Tibial nerve (tissue), 4 donors: ENCODE measurements at regions not wholly inside any gene's neighbourhood (a gene's known extent, or its start where the extent isn't known, plus 50 kb on each side); places are given as distances from the start of the nearest gene placed in this dataset.

Source experiments
- DNase-seq, 2 donors: peaks; one replicate each; pipeline ENCODE4 v3.0.0-alpha.2; 2019; ENCODE audit warnings: low spot score in 2 of 2
- H3K27ac ChIP-seq, 4 donors: fragments of 200-600 bp; sonication (generic) in 3 of 4; one replicate each; pipeline ENCODE4 v1.5.1; 2017 to 2019; ENCODE audit warnings: mild to moderate bottlenecking in 1 of 4
- H3K27me3 ChIP-seq, 2 donors: fragments of 200-600 bp; sonication (generic) in 1 of 2; one replicate each; pipeline versions ENCODE4 v1.5.1 to v1.6.0; 2017 to 2019
- H3K36me3 ChIP-seq, 3 donors: fragments of 200-600 bp; sonication (generic); one replicate each; pipeline ENCODE4 v1.5.1; 2018 to 2019
- H3K4me1 ChIP-seq, 4 donors: fragments of 200-600 bp; sonication (generic) in 3 of 4; one replicate each; pipeline ENCODE4 v1.5.1; 2017 to 2019
- H3K4me3 ChIP-seq, 4 donors: fragments of 200-600 bp; sonication (generic) in 3 of 4; one replicate each; pipeline ENCODE4 v1.5.1; 2017 to 2019; ENCODE audit warnings: mild to moderate bottlenecking in 1 of 4, moderate library complexity in 1 of 4
- H3K9me3 ChIP-seq, 4 donors: fragments of 200-600 bp; sonication (generic) in 3 of 4; one replicate each; pipeline ENCODE4 v1.5.1; 2017 to 2019
- EP300 ChIP-seq, 2 donors: sonication (generic); formaldehyde crosslinking; IDR thresholded peaks; one replicate each; pipeline ENCODE4 v1.6.1; 2017; ENCODE audit warnings: antibody characterized with exemption in 2 of 2, mild to moderate bottlenecking in 1 of 2
- POLR2A ChIP-seq, 2 donors: fragments of 450-650 bp; IDR thresholded peaks; one replicate each; pipeline ENCODE4 v1.6.1; 2017; ENCODE audit warnings: antibody characterized with exemption in 2 of 2, mild to moderate bottlenecking in 2 of 2, moderate library complexity in 2 of 2
- WGBS, 2 donors: methylation state at CpG; one replicate each; pipeline ENCODE4 v1.1.5; 2018; 5-methylcytosine and 5-hydroxymethylcytosine counted together
- TF ChIP-seq, protein P1 (sequence below), 5 experiments: fragments of 200-600 bp in 3 of 5; fragments of 450-650 bp in 2 of 5; sonication (generic) in 3 of 5; IDR thresholded peaks; one replicate each; pipeline ENCODE4 v1.5.1; 2016 to 2019; ENCODE audit warnings: antibody characterized with exemption in 5 of 5, mild to moderate bottlenecking in 3 of 5, moderate library complexity in 2 of 5

DNA sequence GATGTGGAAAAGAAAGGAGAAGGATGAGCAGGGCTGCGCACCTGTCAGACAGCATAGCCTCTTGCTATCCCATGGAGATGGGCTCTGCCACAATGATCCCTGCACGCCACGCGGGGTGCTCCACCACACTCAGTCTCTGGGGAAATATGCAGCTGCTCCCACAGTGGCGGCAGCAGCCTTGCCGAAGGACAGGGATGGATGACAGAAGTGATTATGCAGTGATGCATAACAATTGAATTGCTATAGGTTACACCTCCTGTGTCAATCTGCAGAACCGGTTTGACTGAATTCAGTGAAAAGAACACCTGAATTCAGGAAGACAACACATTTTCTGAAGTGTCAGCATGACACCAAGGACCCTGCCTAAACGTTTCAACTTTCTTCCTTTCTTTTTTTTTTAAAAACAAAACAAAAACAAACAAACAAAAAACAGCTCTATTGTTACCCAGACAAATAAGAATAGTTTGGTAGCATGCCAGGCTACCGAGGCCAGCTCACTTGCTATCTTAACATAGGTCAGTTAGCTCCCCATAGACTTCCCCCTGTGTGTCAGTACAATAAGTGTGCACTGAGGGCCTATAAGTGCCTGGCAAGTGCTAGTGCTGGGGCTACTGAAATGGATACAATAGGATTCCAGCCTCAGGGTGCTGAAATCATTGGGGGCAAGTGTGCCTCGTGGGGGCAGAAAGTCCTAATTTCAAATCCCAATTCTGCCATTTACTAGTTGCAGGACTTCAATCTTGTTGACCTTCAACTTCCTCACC lies 127.6 kb upstream of the LMO4 start:
- H3K4me3 ChIP-seq = no peak overlapping the region
- H3K4me1 ChIP-seq = no peaks in the 10 kb centered on the region
- no peak overlapping the region for H3K27ac ChIP-seq
- TF ChIP-seq POLR2A (IDR thresholded peaks at IDR 0.05) (no peak), EP300 (IDR thresholded peaks at IDR 0.05) (no peak)
- TF ChIP-seq, protein P1, sequence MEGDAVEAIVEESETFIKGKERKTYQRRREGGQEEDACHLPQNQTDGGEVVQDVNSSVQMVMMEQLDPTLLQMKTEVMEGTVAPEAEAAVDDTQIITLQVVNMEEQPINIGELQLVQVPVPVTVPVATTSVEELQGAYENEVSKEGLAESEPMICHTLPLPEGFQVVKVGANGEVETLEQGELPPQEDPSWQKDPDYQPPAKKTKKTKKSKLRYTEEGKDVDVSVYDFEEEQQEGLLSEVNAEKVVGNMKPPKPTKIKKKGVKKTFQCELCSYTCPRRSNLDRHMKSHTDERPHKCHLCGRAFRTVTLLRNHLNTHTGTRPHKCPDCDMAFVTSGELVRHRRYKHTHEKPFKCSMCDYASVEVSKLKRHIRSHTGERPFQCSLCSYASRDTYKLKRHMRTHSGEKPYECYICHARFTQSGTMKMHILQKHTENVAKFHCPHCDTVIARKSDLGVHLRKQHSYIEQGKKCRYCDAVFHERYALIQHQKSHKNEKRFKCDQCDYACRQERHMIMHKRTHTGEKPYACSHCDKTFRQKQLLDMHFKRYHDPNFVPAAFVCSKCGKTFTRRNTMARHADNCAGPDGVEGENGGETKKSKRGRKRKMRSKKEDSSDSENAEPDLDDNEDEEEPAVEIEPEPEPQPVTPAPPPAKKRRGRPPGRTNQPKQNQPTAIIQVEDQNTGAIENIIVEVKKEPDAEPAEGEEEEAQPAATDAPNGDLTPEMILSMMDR (IDR thresholded peaks at IDR 0.05) = no peak
- 70 to 75% methylated on average over 10 of the region's 10 CpGs for WGBS, 2 donors
- no peaks in the 10 kb centered on the region for H3K27me3 ChIP-seq
- DNase-seq = no peak
- no peaks in the 10 kb centered on the region for H3K9me3 ChIP-seq
- no peaks in the 10 kb centered on the region for H3K36me3 ChIP-seq

DNA sequence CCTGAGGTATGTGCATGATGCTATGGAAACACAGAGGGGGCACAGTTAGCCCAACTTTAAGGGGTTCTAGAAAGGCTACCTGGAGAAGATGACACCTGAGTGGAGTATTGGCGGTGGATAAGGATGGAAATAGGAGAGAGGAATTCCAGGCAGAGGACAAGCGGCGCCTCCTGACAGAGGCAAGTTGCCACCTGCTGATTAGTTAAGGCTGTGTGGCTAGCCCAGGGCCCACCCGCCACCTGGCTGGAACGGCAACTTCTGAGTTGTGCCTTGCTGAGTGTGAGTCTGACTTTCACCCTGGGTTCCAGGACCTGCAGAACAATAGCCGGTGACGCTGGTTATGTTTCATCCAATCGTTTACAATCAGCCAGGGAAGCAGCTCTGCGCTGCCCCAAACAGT lies 126.9 kb upstream of the LMO4 start:
- Histone ChIP-seq H3K9me3 (no peaks in the 10 kb centered on the region), H3K4me1 (no peaks in the 10 kb centered on the region), H3K36me3 (no peaks in the 10 kb centered on the region), H3K4me3 (no peak overlapping the region), H3K27me3 (no peaks in the 10 kb centered on the region), H3K27ac (no peak overlapping the region)
- no peak for DNase-seq
- no peak for TF ChIP-seq POLR2A (IDR thresholded peaks at IDR 0.05)
- no peak for TF ChIP-seq EP300 (IDR thresholded peaks at IDR 0.05)
- TF ChIP-seq, protein P1 (IDR thresholded peaks at IDR 0.05) = no peak
- WGBS, 2 donors = 80 to 87% methylated on average over 9 of the region's 9 CpGs

DNA sequence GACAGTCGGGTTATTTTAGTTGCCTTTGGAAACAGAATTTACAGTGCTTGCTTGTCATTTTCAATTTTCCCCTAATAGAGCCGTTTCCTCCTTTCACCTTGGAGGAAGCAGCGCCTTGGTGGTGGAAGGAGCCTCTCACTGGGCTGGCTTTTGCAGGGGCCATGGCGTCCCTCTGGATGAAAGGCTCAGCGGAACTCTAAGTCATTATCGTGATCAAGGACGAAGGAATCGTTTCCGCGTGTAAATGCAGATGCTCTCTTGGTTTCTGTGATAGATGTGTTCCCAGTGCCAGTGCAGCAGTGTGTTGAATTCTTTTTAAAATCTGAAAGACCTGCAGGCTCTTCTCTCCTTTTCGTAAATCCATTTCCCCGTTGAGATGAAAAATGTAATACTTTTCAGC lies 126.2 kb upstream of the LMO4 start:
- Histone ChIP-seq H3K9me3 (no peaks in the 10 kb centered on the region), H3K36me3 (no peaks in the 10 kb centered on the region), H3K4me1 (no peaks in the 10 kb centered on the region), H3K27ac (no peak overlapping the region), H3K4me3 (peak overlapping the region in 1 of 4 donors; percentile 34), H3K27me3 (no peaks in the 10 kb centered on the region)
- WGBS, 2 donors = 58 to 73% methylated on average over 12 of the region's 12 CpGs
- TF ChIP-seq POLR2A (IDR thresholded peaks at IDR 0.05) = no peak
- TF ChIP-seq EP300 (IDR thresholded peaks at IDR 0.05) = no peak
- TF ChIP-seq, protein P1 (IDR thresholded peaks at IDR 0.05) = no peak
- no peak for DNase-seq

DNA sequence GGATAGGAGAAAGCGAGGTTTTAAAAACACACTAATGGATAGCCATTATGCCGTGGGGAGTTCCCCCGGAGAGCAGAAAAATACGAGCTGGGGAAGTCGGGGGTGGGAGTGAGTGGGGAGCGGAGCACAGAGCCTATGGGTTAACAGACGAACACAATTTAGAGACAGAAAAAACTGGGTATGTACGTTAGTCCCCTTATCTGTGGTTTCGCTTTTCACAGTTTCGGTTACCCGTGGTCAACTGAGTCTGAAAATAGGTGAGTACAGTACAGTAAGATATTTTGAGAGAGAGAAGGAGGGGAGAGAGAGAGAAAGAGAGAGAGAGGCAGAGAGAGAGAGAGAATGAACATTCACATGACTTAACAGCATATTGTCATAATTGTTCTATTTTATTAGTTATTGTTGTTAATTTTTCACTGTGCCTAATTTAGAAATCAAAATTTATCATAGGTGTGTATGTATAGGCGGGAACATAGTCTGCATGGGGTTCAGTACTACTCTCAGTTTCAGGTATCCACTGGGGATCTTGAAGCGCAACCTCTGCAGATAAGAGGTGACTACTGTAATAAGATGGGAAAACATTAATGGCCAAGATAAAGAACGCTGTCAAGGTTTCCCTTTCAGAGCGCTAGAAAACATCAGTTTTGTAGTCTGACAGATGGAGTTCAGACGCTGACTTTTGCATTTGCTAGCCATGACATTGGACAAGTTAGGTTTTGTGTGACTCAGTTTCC lies 125.6 kb upstream of the LMO4 start:
- H3K4me3 ChIP-seq = peak overlapping the region in 1 of 4 donors; percentile 34
- H3K27me3 ChIP-seq = no peaks in the 10 kb centered on the region
- DNase-seq = no peak
- no peaks in the 10 kb centered on the region for H3K36me3 ChIP-seq
- WGBS, 2 donors = 66 to 72% methylated on average over 16 of the region's 16 CpGs
- H3K9me3 ChIP-seq = no peaks in the 10 kb centered on the region
- H3K4me1 ChIP-seq = no peaks in the 10 kb centered on the region
- TF ChIP-seq EP300 (IDR thresholded peaks at IDR 0.05) = no peak
- no peak for TF ChIP-seq POLR2A (IDR thresholded peaks at IDR 0.05)
- TF ChIP-seq, protein P1 (IDR thresholded peaks at IDR 0.05) = no peak
- no peak overlapping the region for H3K27ac ChIP-seq

DNA sequence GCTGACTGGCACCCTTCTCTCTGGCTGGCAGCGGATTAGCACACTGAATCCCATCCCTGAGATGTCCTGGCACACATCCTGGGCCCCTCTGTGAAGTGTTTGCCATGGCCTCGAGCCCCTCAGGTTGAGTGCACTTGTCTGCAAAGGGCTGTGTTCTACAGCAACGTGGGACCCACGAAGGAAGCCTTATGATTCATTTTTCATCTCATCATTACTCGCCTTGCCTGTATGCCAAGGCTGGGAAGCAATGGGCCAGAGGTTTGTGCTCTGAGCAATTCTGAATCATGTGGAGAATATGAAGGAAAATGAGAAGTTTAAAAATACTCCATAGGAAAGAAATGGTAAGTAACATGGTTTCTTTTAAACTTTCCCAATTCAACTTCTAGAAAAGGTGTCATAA lies 124.8 kb upstream of the LMO4 start:
- Histone ChIP-seq H3K4me3 (no peak overlapping the region), H3K9me3 (no peaks in the 10 kb centered on the region), H3K36me3 (no peaks in the 10 kb centered on the region), H3K27ac (no peak overlapping the region), H3K4me1 (no peaks in the 10 kb centered on the region), H3K27me3 (no peaks in the 10 kb centered on the region)
- no peak for DNase-seq
- TF ChIP-seq POLR2A (IDR thresholded peaks at IDR 0.05) = no peak
- TF ChIP-seq EP300 (IDR thresholded peaks at IDR 0.05) = no peak
- TF ChIP-seq, protein P1 (IDR thresholded peaks at IDR 0.05) = no peak
- WGBS, 2 donors = 51 to 52% methylated on average over 5 of the region's 5 CpGs
